Epithelial cell of esophagus (primary cell): ENCODE measurements at regions not wholly inside any gene's neighbourhood (a gene's known extent, or its start where the extent isn't known, plus 50 kb on each side); places are given as distances from the start of the nearest gene placed in this dataset.
A peak's percentile ranks its signal among the peaks of the same experiment; 100 is the strongest.
"Not testable (repeated sequence)": the region's sequence is repeated elsewhere in the genome, so short reads cannot be mapped to it uniquely, and the experiment has no call there.

Experiments used
- DNase-seq: peaks from one replicate; pipeline ENCODE4 v3.0.0; 2010; ENCODE audit warnings: low read depth
- H3K4me3 ChIP-seq: 2 replicates; pipeline ENCODE4 v1.5.1; 2011; ENCODE audit warnings: mild to moderate bottlenecking, low read length, control low read depth
- TF ChIP-seq, protein P1 (sequence below): IDR thresholded peaks from 2 replicates; pipeline ENCODE4 v1.5.1; 2011; ENCODE audit warnings: low read depth, mild to moderate bottlenecking, low read length, control low read depth, inconsistent platforms; ENCODE audit not compliant: insufficient read depth; ENCODE audit errors: missing control alignments

DNA sequence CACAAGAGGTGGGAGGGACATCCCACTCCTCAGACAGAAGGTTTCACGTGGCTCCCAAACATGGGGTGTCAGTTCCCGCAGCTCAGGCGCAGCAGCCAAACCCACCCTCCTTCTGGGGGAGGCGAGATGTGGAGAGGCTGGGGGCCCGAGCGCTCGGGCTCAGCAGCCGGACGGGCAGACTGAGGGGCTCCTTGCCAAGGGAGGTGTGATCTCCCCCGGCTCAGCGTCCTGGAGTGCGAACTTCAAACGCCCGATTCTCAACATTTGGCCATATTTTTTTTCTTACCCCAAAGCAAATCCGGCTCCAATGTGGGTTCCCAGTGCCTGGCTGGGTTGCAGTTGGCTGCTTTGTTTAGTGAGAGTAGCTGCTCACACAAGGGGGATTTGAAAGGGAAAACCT lies 477.9 kb downstream of the MN1 start:
- DNase-seq = no peak
- no peak overlapping the region for H3K4me3 ChIP-seq
- TF ChIP-seq, protein P1, sequence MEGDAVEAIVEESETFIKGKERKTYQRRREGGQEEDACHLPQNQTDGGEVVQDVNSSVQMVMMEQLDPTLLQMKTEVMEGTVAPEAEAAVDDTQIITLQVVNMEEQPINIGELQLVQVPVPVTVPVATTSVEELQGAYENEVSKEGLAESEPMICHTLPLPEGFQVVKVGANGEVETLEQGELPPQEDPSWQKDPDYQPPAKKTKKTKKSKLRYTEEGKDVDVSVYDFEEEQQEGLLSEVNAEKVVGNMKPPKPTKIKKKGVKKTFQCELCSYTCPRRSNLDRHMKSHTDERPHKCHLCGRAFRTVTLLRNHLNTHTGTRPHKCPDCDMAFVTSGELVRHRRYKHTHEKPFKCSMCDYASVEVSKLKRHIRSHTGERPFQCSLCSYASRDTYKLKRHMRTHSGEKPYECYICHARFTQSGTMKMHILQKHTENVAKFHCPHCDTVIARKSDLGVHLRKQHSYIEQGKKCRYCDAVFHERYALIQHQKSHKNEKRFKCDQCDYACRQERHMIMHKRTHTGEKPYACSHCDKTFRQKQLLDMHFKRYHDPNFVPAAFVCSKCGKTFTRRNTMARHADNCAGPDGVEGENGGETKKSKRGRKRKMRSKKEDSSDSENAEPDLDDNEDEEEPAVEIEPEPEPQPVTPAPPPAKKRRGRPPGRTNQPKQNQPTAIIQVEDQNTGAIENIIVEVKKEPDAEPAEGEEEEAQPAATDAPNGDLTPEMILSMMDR = no peak

DNA sequence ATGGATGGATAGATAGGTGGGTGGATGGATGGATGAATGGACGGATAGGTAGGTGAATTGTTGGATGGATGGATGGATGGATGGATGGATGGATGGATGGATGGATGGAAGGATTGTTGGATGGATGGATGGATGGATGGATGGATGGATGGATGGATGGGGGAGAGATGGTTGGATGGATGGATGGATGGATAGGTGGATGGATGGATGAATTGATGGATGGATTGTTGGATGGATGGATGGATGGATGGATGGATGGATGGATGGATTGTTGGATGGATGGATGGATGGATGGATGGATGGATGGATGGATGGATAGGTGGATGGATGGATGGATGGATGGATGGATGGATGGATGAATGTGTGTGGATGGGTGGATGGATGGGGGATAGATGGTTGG lies 476.6 kb downstream of the MN1 start:
- not testable (repeated sequence) for DNase-seq

DNA sequence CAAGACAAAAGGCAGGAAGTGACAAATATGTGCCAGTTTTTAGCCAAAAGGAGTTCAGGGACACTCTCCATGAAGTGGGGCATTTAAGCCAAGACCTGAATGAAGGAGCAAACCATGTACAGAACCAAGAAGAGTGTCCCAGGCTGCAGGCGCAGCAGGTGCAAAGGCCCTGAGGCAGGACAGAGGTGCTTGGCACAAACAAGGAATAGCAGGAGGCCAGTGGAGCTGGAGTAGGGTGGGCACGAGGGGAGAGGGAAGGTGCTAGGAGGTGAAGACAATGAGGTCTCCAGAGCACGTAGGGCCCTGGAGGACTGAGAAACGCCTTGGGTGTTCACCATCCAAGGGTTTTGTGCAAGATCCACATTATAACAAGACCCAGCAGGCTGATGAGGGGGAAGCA lies 474.1 kb downstream of the MN1 start:
- no peak overlapping the region for H3K4me3 ChIP-seq
- DNase-seq = no peak
- TF ChIP-seq, protein P1 = no peak

More for the DNA sequence above, 476.6 kb downstream of the MN1 start:
- not testable (repeated sequence) for H3K4me3 ChIP-seq

DNA sequence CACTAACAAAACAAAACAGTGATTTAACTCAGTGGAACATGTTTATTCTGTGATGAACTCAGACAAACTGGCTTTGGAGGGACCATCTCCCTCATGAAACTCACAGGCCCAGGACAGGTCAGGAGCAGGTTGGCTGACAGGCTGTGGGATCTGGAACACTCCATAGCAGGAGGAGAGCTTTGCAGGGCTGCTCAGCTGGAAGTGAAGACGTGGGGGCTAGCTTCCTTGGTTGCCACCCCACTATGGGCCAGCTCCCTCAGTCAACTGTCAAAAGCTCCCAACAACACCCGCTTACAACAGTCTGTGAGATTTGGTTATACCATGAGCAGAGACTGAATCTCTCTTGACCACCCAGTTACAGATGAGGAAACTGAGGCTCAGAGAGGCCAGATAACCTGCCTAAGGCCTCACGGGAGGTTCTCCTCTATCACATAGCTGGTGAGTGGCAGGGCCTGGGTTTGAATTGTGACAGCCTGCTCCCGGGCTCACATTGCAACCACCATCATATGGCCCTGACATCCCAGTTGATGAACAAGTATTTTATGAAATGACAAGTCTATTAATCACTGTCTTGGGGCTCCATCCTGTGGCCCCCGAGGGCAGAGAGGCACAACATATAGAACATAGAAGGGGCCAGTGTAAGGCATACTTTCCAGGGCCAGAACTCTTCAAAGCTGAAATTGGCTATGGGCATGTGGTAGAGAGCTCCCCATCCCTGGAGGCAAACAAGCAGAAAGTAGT lies 473.4 kb downstream of the MN1 start:
- TF ChIP-seq, protein P1 = no peak
- H3K4me3 ChIP-seq = no peak overlapping the region
- DNase-seq = peak; percentile 25

DNA sequence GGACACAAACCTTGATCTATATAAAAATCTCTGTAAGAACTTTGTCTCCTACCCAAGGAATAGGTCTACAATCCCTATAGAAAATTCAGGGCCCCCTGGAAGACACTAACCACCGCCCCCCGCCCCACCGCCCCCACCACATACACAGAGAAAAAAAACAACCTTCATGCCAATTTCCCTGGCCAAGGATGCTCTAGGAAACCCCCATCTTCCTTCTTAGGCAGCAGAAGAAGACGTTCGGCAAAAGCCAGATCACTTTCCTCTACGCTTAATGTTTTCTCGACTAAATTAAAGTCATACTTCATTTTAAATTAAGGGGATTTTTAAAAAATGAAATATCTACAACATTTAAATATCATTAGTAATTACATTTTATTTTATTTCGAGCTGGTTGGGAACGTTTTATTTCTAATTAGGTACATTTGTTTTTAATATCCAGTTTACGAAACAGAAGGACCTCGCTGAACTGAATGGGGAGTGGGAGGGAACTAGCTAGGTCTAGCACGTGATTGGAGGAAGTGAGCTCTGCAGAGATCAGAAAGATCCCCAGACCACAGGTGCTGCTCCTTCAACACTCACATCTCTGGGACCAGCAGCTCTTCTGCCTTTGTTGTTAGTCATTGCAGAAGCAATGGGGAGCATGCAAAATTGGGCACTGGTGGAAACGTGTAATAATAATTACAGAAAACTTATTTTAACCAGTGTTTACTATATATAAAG lies 472.3 kb downstream of the MN1 start:
- H3K4me3 ChIP-seq = no peak overlapping the region
- TF ChIP-seq, protein P1 = no peak
- no peak for DNase-seq

DNA sequence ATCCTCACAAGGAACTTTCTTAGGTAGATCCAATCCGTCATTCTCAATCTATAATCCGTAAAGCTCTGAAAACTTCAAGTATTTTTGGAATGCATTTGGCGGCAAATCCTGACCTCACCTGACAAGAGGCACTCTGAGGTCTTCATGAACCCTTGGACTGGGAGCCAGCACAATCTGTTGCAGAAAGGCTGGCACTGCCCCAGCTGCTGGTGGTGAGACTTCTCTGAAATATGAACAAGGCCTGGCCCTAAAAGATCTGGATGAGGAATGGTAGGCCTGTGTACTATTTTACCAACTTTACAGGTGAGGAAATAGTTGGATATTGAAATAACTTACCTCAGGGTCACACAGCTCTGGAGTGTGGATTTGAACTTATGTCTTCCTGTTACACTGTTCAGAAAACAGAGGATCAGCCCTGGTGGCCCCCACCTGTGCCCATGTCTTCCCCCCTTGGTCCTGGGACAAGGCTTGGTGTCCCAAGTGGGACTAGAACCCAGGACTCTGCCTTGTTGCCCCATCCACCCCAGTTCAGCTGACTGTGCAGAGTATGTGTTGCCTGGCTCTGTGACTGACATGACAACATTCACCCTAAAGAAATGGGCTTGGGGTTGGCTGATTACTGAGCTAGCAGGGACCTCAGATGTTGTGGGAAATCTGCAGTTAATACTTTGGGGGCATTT lies 471.4 kb downstream of the MN1 start:
- H3K4me3 ChIP-seq = no peak overlapping the region
- TF ChIP-seq, protein P1 = no peak
- no peak for DNase-seq

DNA sequence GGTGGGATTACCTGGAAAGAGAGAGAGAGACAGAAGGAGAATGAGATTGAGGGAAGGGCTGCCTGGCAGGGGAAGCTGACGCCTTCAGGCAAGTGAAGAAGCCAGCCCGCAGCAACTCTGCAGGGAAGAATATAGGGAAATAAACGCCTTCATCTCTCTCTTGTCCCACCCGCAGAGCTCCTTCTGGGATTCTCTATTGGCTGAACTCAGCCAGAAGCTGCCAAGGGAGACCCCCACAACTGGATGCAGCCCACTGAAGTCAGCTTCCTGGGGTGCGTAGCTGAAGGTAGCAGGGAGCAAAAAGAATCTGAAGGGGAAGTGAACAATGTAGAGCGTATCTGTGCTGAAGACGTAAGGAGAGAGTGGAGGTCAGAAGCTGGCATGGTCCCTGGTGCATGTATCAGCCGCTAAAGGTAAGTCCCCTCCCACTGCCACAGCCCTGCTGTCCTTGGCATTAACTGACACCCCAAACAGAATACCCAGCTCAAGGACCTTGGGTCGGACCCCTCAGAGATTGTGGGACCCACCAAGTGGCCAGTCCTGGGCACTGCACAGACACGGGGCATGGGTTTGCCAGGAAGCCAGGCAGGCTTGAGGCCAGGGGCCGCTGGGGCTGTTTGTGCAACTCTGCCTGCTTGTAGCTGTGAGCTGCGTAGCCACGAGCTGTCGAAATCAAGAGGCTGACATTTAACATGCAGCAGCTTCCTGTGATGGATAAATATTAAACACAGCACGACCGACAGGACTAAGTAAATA lies 469.9 kb downstream of the MN1 start:
- peak; percentile 30 for DNase-seq
- TF ChIP-seq, protein P1 = no peak

More for the DNA sequence above, 469.9 kb downstream of the MN1 start:
- no peak overlapping the region for H3K4me3 ChIP-seq
